K562 (cell line): ENCODE measurements at regions not wholly inside any gene's neighbourhood (a gene's known extent, or its start where the extent isn't known, plus 50 kb on each side); places are given as distances from the start of the nearest gene placed in this dataset.

Experiments
- ATAC-seq: fragments of 200-7000 bp; cut with Tn5 transposase; 3 replicates; pipeline ENCODE4 v1.9.1; 2020; ENCODE audit warnings: moderate library complexity
- BruUV-seq: library from RNA; stranded (reverse); fragments of 400-500 nt; replicated peaks from 2 replicates; lab custom pipeline; 2021; lab: Mats Ljungman, UMichigan
- CTCF ChIA-PET: fragments of 300-600 bp; formaldehyde crosslinking; extraction: SDS; loops from one replicate; lab custom pipeline; 2021; ENCODE audit warnings: low intra/inter-chr PET ratio; lab: Yijun Ruan, JAX
- POLR2A ChIA-PET: fragments of 300-600, 350-650 bp; sonication (Branson Sonifier 250); formaldehyde crosslinking; extraction: SDS; loops from one replicate; lab custom pipeline; 2021; ENCODE audit warnings: antibody characterized with exemption, inconsistent platforms; lab: Yijun Ruan, JAX
- DNase-seq, 4 experiments: peaks; one replicate each; pipeline versions ENCODE4 v3.0.0 to v3.0.0-alpha.2; 2011 to 2018; ENCODE audit warnings: low spot score in 3 of 4, mixed read lengths in 3 of 4; ENCODE audit errors: extremely low read depth in 1 of 4
- FAIRE-seq: peaks from 2 replicates; lab custom pipeline; 2011; peaks lifted over from hg19 to GRCh38; lab: Jason Lieb, UNC
- H2AFZ ChIP-seq: 2 replicates; pipeline ENCODE4 v1.6.0; 2011; ENCODE audit warnings: low read depth, low read length, control low read depth, inconsistent platforms
- H3K27ac ChIP-seq: fragments of 200-600 bp; 3 replicates; pipeline ENCODE4 v1.8.0; 2011; ENCODE audit warnings: low read depth, mild to moderate bottlenecking, control low read depth, inconsistent platforms, low read length, moderate library complexity, mixed read lengths; ENCODE audit errors: extremely low read depth
- H3K27me3 ChIP-seq, 2 experiments: fragments of 300-600 bp in 1 of 2; 2 replicates in 1 of 2; 3 replicates in 1 of 2; pipeline versions ENCODE4 v1.6.0 to v1.8.0; 2011; ENCODE audit warnings: inconsistent platforms in 2 of 2, low read length in 2 of 2, mild to moderate bottlenecking in 1 of 2, mixed read lengths in 1 of 2, moderate library complexity in 1 of 2; ENCODE audit not compliant: control insufficient read depth in 2 of 2, insufficient read depth in 2 of 2
- H3K36me3 ChIP-seq: fragments of 300-600 bp; 3 replicates; pipeline ENCODE4 v1.8.0; 2011; ENCODE audit warnings: mild to moderate bottlenecking, low read length, inconsistent platforms; ENCODE audit not compliant: control insufficient read depth, insufficient read depth
- H3K4me1 ChIP-seq, 2 experiments: fragments of 200-600 bp in 1 of 2; replicated peaks in 1 of 2; 2 replicates in 1 of 2; 3 replicates in 1 of 2; pipeline versions ENCODE4 v1.5.1 to v1.8.0; 2011; ENCODE audit warnings: inconsistent platforms in 2 of 2, low read length in 2 of 2, mild to moderate bottlenecking in 1 of 2, mixed read lengths in 1 of 2, moderate library complexity in 1 of 2; ENCODE audit not compliant: control insufficient read depth in 2 of 2, insufficient read depth in 2 of 2
- H3K4me2 ChIP-seq: 2 replicates; pipeline ENCODE4 v1.6.1; 2011; ENCODE audit warnings: low read length, control low read depth, inconsistent platforms, mixed read lengths; ENCODE audit not compliant: insufficient read depth
- H3K4me3 ChIP-seq: fragments of 200-600 bp; sonication (generic), shearing (Covaris generic); 2 replicates; pipeline ENCODE4 v1.5.1; 2016; ENCODE audit warnings: control low read depth, inconsistent platforms
- H3K79me2 ChIP-seq: fragments of 200-600 bp; 3 replicates; pipeline ENCODE4 v1.8.0; 2011; ENCODE audit warnings: low read length, inconsistent platforms; ENCODE audit not compliant: control insufficient read depth, insufficient read depth
- H3K9ac ChIP-seq, 2 experiments: 2 replicates each; pipeline versions ENCODE4 v1.6.0 to v1.6.1; 2011; ENCODE audit warnings: low read depth in 2 of 2, low read length in 2 of 2, control low read depth in 1 of 2, inconsistent platforms in 1 of 2, mild to moderate bottlenecking in 1 of 2, mixed read lengths in 1 of 2; ENCODE audit not compliant: insufficient read depth in 1 of 2
- H3K9me1 ChIP-seq: one replicate; pipeline ENCODE4 v1.6.0; 2011; ENCODE audit warnings: inconsistent platforms, mild to moderate bottlenecking, low read length, moderate library complexity; ENCODE audit not compliant: control insufficient read depth, insufficient read depth
- H3K9me3 ChIP-seq: replicated peaks from 2 replicates; pipeline ENCODE4 v1.5.1; 2011; ENCODE audit warnings: low read depth, low read length, inconsistent platforms; ENCODE audit not compliant: control insufficient read depth, insufficient read depth
- H4K20me1 ChIP-seq: replicated peaks from 2 replicates; pipeline ENCODE4 v1.6.1; 2011; ENCODE audit warnings: low read length, inconsistent platforms, mixed read lengths; ENCODE audit not compliant: control insufficient read depth, insufficient read depth
- ARID3A ChIP-seq: IDR thresholded peaks from 2 replicates; pipeline ENCODE4 v1.6.1; 2012; ENCODE audit warnings: low read depth, low read length, improper control_type of control experiment, borderline replicate concordance
- CREB3 ChIP-seq: fragments of 450-650 bp; conservative IDR thresholded peaks from 2 replicates; pipeline ENCODE4 v1.6.1; 2016; ENCODE audit warnings: missing genetic modification characterization, low read depth, mild to moderate bottlenecking, missing compliant biosample characterization, moderate library complexity
- NRF1 ChIP-seq, 2 experiments: fragments of 450-650 bp; IDR thresholded peaks in 1 of 2; conservative IDR thresholded peaks in 1 of 2; 2 replicates each; pipeline ENCODE4 v1.6.1; 2014; ENCODE audit warnings: mild to moderate bottlenecking in 2 of 2
- PHF20 ChIP-seq: fragments of 450-650 bp; IDR thresholded peaks from 2 replicates; pipeline ENCODE4 v1.6.1; 2018; ENCODE audit not compliant: partially characterized antibody
- PHF21A ChIP-seq: fragments of 450-650 bp; IDR thresholded peaks from 2 replicates; pipeline ENCODE4 v1.6.1; 2017; ENCODE audit warnings: low read depth, borderline replicate concordance
- PPARD ChIP-seq: fragments of 250-450 bp; sonication (Bioruptor Pico); IDR thresholded peaks from 2 replicates; pipeline ENCODE4 v1.8.0; 2022; ENCODE audit warnings: inconsistent platforms, mild to moderate bottlenecking, moderate library complexity
- RBM34 ChIP-seq: fragments of 200-400 bp; formaldehyde crosslinking; IDR thresholded peaks from 2 replicates; pipeline ENCODE4 v1.6.1; 2018; ENCODE audit warnings: low read length, borderline replicate concordance; ENCODE audit not compliant: insufficient read depth
- RREB1 ChIP-seq: fragments of 250-450 bp; sonication (Bioruptor Pico); IDR thresholded peaks from 2 replicates; pipeline ENCODE4 v1.4.0; 2020
- USF1 ChIP-seq: sonication (generic); formaldehyde crosslinking; IDR thresholded peaks from 2 replicates; pipeline ENCODE4 v1.9.0; 2022; ENCODE audit warnings: mild to moderate bottlenecking, missing genetic modification reagents
- WGBS: fragments of 100-300 bp; shearing (Covaris generic); methylation state at CpG from one replicate; pipeline ENCODE4 v1.1.6; 2016; ENCODE audit warnings: low coverage, mixed read lengths; ENCODE audit not compliant: insufficient coverage; ENCODE audit errors: missing lambda C conversion rate; 5-methylcytosine and 5-hydroxymethylcytosine counted together
- in situ Hi-C: fragments of 300-500 bp; cut with MboI; formaldehyde crosslinking; loops from 4 replicates; pipeline ENCODE4 v1.15.0; 2018; ENCODE audit warnings: inconsistent platforms, mixed read lengths
- intact Hi-C: fragments of 100-400 bp; cut with micrococcal nuclease; formaldehyde crosslinking; loops from 2 replicates; pipeline ENCODE4 v1.14.2; 2022

GRCh38 chr2:59019566-59020159 is 778.5 kb upstream of the FANCL start:
- in situ Hi-C loops: no loop called here
- BruUV-seq: no TSS peak
- ChIA-PET POLR2A (no interaction called here), CTCF (no interaction called here)
- H3K36me3 ChIP-seq: no peaks in the 10 kb centered on the region
- ATAC-seq (no peak), DNase-seq (no peak), FAIRE-seq (no peak)
- no peak for TF ChIP-seq PPARD (CRISPR knock-in tag)
- no peak for TF ChIP-seq CREB3 (tag)
- no peak for TF ChIP-seq NRF1 (conservative IDR thresholded peaks at IDR 0.05 in 1 of 2, IDR thresholded peaks at IDR 0.05 in 1 of 2)
- TF ChIP-seq USF1 (CRISPR knock-in tag): no peak
- TF ChIP-seq RREB1 (CRISPR knock-in tag): no peak
- no peak for TF ChIP-seq ARID3A
- TF ChIP-seq PHF21A: no peak
- TF ChIP-seq PHF20: no peak
- TF ChIP-seq RBM34: no peak
- 9% methylated on average over 7 of the region's 7 CpGs for WGBS
- no peaks in the 10 kb centered on the region for H3K4me1 ChIP-seq
- H3K27me3 ChIP-seq: no peaks in the 10 kb centered on the region
- no peaks in the 10 kb centered on the region for H3K79me2 ChIP-seq
- intact Hi-C loops: loop anchor here (10.0 kb wide), 1 partner anchor 1565 kb away; no protein-coding TSS in a partner anchor
- H3K9me1 ChIP-seq: no peaks in the 10 kb centered on the region
- no peak overlapping the region for H3K4me2 ChIP-seq
- H2AFZ ChIP-seq: no peak overlapping the region
- H3K4me3 ChIP-seq: no peak overlapping the region
- H3K9me3 ChIP-seq: no peaks in the 10 kb centered on the region
- no peak overlapping the region for H3K27ac ChIP-seq
- H4K20me1 ChIP-seq: no peaks in the 10 kb centered on the region
- no peak overlapping the region for H3K9ac ChIP-seq
